Left cardiac atrium (tissue), 4 donors: ENCODE measurements at regions not wholly inside any gene's neighbourhood (a gene's known extent, or its start where the extent isn't known, plus 50 kb on each side); places are given as distances from the start of the nearest gene placed in this dataset.

Source experiments
- ATAC-seq, 2 donors: fragments of 200-7000 bp; cut with Tn5 transposase; one replicate each; pipeline ENCODE4 v1.9.1; 2020; ENCODE audit warnings: mild to moderate bottlenecking in 2 of 2, moderate library complexity in 2 of 2
- DNase-seq: peaks from one replicate; pipeline ENCODE4 v3.0.0-alpha.2; 2020
- intact Hi-C, 2 donors: fragments of 100-400 bp; cut with DNase I; formaldehyde crosslinking; loops; one replicate each; pipeline versions ENCODE4 v1.14.1 to v1.15.1; 2022 to 2023
- donor health status: DM: no; HTN: yes; CAD: no.
- donor health status: DM: no; HTN: yes; CAD: no; lungs with severe emphysema.
- donor health status: DM: yes; HTN: yes; CAD: no.
- donor health status: Dilated cardiomyopathy.

- DNase-seq (no peak), ATAC-seq (no peak)
- intact Hi-C loops: no loop called here
Observed at GRCh38 chr5:63894690-63895089, 67.6 kb downstream of the HTR1A start.

DNA sequence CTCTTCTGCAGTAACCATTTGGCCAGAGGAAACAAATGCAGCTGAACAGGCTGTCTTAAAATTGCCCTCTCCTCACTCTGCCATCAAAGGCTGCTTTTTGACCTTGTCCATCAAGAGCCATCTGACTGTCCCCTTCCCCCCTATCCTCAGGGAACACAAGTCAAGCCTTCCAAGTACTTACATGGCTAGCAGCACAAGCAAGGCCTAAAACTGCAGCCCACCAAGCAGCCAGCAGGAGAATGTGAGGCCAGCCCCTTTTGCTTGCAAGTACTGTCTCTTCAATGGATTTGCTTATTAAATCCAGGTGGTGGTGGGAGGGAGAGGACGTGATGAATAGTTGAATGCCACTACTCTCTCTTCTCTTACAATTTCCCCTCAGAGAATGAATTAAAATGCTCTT lies 83.5 kb downstream of the HTR1A start:
- no peak for ATAC-seq
- no peak for DNase-seq
- intact Hi-C loops: no loop called here

GRCh38 chr5:63877961-63878360 lies 84.3 kb downstream of the HTR1A start:
- intact Hi-C loops: no loop called here
- ATAC-seq: no peak
- no peak for DNase-seq

GRCh38 chr5:63860379-63860778 lies 101.9 kb downstream of the HTR1A start:
- ATAC-seq (no peak), DNase-seq (no peak)
- intact Hi-C loops: no loop called here

DNA sequence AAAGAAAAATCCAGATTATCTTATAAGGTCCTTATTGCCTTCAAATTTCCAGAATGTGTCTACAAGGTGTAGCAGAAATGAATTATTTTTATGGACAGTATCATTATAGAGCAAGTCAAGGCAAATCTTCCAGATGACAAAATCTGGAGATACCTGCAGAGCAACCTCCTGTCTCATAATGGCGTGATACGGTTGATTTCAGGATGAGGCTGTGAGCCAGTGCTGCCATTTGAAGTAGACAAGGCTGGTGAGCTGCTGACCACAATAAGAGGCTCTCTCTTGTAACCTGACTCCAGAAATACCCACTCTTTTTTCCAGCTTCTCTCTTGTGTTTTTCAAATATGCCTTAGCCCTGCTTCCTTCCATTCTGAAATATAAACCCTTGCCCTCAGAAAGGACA lies 108.2 kb downstream of the HTR1A start:
- no peak for ATAC-seq
- intact Hi-C loops: no loop called here
- no peak for DNase-seq

- no peak for DNase-seq
- intact Hi-C loops: no loop called here
- no peak for ATAC-seq
Observed at GRCh38 chr5:63843190-63843589, 119.1 kb downstream of the HTR1A start.

DNA sequence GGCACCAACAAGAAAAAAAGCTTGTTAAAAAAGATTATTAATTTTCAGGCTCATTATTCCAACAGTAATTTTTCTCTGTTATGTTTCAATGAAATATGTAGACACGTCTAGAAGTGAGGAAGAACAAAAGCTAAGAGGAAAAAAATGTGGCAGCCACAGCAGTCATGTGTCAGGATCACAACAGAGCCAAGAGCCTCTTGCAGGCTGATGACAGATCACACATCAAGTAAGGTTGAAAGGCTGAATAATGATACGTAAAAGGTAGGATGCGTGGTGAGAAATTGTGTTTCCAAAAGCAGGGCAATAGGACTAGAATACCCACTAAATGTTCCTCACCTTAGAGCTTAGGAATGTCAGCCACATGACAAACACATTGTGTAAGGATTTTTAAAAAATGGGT lies 124.8 kb downstream of the HTR1A start:
- DNase-seq (no peak), ATAC-seq (no peak)
- intact Hi-C loops: no loop called here

DNA sequence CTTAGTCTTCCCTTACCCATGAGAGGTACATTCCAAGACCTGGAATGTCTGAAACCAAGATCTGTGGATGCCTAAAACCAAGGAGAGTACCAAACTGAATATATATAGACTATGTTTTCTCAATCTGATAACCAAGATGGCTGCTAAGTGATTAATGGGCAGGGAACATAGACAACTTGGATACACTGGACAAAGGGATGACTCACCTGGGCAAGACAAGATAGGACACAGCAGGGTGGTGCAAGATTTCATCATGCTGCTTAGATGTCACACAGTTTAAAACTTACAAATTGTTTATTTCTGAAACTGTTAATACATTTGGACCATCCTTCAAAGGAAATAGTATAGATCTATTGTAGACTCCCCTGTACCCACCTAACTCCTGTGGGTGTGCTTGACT lies 130.9 kb downstream of the HTR1A start:
- ATAC-seq (no peak), DNase-seq (no peak)
- intact Hi-C loops: no loop called here

DNA sequence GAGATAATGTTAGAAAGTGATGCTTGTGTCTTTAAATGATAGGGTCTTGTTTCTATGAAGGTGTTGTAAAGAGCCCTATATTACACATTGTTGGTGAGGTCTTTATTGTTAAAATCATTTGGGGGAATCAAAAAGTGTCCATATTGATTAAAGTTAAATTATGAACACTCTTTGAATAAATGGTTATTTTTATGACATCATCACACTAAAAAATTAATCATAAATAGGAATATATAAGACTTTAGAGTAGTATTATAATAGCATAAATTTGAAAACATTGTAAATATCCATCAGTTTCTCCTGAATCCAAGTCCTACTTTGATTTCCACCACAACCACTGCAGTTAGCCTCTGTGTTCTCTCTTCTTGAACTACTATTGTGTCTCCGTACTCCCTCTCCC lies 136.3 kb downstream of the HTR1A start:
- DNase-seq (no peak), ATAC-seq (no peak)
- intact Hi-C loops: no loop called here

DNA sequence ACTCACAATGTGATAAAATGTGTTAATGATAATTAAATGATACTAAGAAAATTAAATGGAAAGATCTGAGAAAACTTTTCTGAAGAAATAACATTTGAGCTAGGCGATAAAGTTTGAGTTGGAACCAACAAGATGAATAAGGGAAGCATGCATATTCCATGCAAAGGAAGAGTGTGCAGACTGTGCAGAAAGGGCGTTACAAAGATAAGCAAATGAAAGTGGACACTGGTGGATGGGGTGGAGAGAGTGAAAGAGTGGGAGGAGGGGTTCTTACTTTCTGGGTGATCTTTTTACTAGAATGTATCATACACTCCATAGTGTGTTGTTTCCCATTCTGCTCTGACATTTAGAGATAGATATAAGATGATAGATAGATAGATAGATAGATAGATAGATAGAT lies 138.7 kb downstream of the HTR1A start:
- intact Hi-C loops: no loop called here
- DNase-seq (no peak), ATAC-seq (no peak)

DNA sequence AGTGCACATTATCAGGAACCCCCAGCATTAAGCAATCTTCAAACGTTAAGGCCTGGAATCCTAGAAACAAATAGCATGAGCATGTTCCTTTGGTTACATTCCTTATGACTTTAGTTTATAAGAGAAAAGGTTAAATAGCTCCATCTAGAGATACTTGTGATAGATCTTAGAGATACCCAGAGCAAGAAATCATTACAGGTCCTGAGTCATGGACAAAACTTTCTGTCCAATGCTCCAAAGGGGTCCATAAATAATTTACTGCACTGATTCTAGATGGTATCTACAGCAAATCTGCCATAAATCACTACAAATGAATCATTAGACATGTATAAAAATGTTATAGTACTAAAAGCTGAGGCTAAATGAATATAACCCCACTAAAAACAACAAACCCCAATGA lies 139.6 kb downstream of the HTR1A start:
- intact Hi-C loops: no loop called here
- DNase-seq (no peak), ATAC-seq (no peak)

GRCh38 chr5:63820577-63820976 lies 141.7 kb downstream of the HTR1A start:
- ATAC-seq (no peak), DNase-seq (no peak)
- intact Hi-C loops: no loop called here

- ATAC-seq: no peak
- DNase-seq: no peak
- intact Hi-C loops: no loop called here
Observed at GRCh38 chr5:63812693-63813092, 149.6 kb downstream of the HTR1A start.

GRCh38 chr5:63811961-63812360 lies 150.3 kb downstream of the HTR1A start:
- ATAC-seq (no peak), DNase-seq (no peak)
- intact Hi-C loops: no loop called here

GRCh38 chr5:63811286-63811685 lies 151.0 kb downstream of the HTR1A start:
- DNase-seq (no peak), ATAC-seq (no peak)
- intact Hi-C loops: no loop called here

DNA sequence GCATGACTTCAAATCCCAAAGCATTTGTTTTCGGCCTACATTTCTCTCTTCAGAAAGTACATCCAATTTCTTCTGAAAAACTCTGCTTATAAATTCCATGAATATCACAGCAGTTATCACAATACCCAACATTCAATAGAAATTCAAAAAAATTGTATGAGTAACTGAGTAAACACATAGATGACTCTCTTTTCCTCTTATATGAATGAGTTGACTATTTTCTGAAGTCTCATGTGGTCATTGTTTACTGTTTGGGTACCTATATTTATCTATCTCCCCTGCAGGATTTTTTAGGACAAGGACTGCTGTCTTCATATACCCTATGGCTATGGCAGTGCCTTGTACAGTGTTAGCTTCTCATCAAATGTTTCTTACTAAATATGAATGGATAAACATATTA lies 157.1 kb downstream of the HTR1A start:
- intact Hi-C loops: no loop called here
- DNase-seq (no peak), ATAC-seq (no peak)

- no peak for DNase-seq
- intact Hi-C loops: no loop called here
- no peak for ATAC-seq
Observed at GRCh38 chr5:63803165-63803564, 159.1 kb downstream of the HTR1A start.

- no peak for DNase-seq
- ATAC-seq: no peak
- intact Hi-C loops: no loop called here
Observed at GRCh38 chr5:63794979-63795378, 167.3 kb downstream of the HTR1A start.

DNA sequence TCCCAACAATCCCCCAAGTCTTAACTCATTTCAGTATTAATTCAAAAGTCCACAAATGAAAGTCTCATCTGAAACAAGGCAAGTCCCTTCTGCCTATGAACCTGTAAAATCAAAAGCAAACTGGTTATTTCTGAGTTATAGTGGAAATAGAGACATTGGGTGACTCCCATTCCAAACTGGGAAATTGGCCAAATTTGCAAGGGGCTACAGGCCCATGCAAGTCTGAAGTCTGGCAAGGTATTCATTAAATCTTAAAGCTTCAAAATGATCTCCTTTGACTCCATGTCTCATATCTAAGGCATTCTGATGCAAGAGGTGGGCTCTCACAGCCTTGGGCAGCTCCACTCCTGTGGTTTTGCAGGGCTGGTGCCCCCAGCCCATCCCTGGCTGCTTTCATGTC lies 167.9 kb downstream of the HTR1A start:
- intact Hi-C loops: no loop called here
- DNase-seq: no peak
- ATAC-seq: no peak

GRCh38 chr5:63774939-63775338 lies 187.3 kb downstream of the HTR1A start:
- no peak for DNase-seq
- intact Hi-C loops: no loop called here
- no peak for ATAC-seq

GRCh38 chr5:63768221-63768620 lies 194.0 kb downstream of the HTR1A start:
- ATAC-seq (no peak), DNase-seq (no peak)
- intact Hi-C loops: no loop called here

- intact Hi-C loops: no loop called here
- DNase-seq: no peak
- ATAC-seq: no peak
Observed at GRCh38 chr5:63760965-63761364, 201.3 kb downstream of the HTR1A start.
